ENCODE measurements at regions not wholly inside any gene's neighbourhood (a gene's known extent, or its start where the extent isn't known, plus 50 kb on each side); places are given as distances from the start of the nearest gene placed in this dataset.

DNA sequence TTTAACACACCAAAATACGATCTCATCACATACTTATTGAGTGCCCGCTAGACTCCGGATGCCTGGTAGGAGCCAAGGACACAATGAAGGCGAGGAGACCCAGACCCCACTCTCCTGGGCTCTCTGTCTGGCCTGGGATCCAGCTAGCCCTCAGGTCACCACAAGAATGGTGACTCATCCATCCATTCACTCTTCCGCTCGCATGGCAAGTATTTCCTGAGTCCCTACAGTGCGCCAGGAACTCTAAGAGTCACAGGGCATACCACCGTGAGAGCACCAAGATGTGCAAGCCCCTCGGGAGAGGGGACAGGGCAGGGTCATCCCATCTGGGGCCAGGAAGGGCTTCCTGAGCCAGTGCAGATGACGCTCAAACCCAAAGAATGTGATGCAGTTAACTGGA, 101.6 kb upstream of the PRR20G start:
- no peak for TF ChIP-seq CTCF (IDR thresholded peaks at IDR 0.05)
- no peak for TF ChIP-seq POLR2A (IDR thresholded peaks at IDR 0.05)
- no peak for TF ChIP-seq EP300 (IDR thresholded peaks at IDR 0.05)

Data from sigmoid colon (tissue), 4 donors.